GM19324 (cell line): ENCODE measurements at regions not wholly inside any gene's neighbourhood (a gene's known extent, or its start where the extent isn't known, plus 50 kb on each side); places are given as distances from the start of the nearest gene placed in this dataset.

Source experiments
- ATAC-seq: cut with Tn5 transposase; IDR thresholded peaks from one replicate; pipeline ENCODE4 v1.9.1; 2021; ENCODE audit warnings: mild to moderate bottlenecking, moderate library complexity; ENCODE audit not compliant: unreplicated experiment, low FRiP score

DNA sequence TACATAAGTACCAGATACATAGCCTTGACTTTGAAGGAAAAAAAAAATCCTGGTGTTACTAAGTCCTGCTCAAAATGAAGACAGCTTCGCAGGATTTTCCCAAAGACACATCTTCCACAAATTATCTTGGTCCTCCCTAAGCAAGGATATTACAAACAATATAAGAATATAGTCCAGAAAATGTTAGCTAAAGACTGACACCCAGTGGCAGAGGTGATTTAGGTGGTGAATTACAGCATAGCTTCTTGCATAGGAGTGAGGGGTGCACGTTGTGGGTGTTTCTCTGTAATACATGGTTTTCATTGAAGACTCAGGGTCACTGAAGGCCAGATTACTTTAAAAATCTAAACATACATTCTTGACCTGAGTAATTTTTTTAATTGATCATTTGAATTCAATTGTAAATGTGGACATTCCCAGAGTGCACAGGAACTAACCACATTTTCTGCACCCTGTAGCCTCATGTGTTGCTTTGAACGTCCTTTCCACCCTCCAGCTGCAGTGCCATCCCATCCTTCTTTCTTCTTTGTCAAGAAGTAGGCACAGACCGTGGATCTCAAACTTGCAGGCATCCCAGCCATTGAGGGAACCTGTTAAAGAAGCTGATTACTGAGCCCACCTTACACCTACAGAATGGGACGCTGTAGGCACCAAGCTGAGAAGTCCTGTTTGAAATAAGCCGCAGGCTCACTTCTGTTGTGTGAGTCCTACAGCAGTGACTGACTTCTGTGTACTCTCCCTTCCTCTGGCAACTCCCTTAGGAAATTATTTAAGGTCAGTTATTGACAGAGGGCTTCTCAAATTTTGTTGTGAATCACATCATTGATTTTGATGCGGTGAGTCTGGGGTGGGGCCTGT is 102.6 kb downstream of the PERP start:
- ATAC-seq, result no peak

- ATAC-seq, result no peak
Observed at GRCh38 chr6:138005846-138006245, 101.4 kb downstream of the PERP start.

GRCh38 chr6:138007014-138007472 is 100.2 kb downstream of the PERP start:
- no peak for ATAC-seq

- no peak for ATAC-seq
Observed at GRCh38 chr6:138008791-138009190, 98.4 kb downstream of the PERP start.

DNA sequence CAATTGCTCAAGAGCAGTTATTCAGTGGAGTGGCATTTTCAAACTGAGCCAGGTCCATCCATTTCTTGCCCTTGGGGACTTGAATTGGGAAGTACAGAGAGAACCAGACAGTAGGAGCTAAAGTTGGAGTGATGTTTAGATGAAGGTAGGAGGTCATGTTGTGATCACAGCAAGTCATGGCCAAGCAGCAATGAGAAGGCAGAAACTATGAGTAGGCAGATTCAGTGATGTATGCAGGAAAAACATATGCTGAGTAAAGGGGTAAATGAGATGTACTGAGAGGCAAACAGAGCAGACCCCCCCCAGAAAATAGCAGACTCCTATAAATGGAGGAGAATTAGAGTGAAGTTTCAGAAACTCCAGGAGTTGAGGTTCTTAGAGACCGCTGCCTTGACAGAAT is 95.8 kb downstream of the PERP start:
- ATAC-seq, result no peak

- ATAC-seq, result no peak
Observed at GRCh38 chr6:138012682-138013081, 94.5 kb downstream of the PERP start.

- ATAC-seq, result no peak
Observed at GRCh38 chr6:138013959-138014358, 93.3 kb downstream of the PERP start.

GRCh38 chr6:138017166-138017757 is 90.0 kb downstream of the PERP start:
- no peak for ATAC-seq

DNA sequence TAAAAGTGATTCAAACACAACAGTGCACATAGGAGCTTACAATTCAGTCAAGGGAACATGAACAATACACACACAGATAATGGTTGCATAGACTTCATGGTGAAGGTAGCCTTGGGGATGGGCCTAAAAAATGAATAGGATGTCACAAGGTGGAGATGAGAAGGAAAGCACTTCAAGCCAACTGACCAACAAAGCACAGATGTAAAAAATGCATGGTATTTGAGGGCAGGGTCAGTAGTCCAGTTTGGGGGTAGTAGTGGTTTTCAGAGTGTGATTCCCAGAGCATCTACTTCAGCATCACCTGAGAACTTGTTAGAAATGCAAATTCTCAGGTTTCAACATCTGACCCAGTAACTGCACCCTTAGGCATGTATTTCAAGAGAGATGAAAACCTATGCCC is 88.9 kb downstream of the PERP start:
- no peak for ATAC-seq

- no peak for ATAC-seq
Observed at GRCh38 chr6:138025528-138025978, 81.7 kb downstream of the PERP start.

GRCh38 chr6:138026342-138026741 is 80.9 kb downstream of the PERP start:
- ATAC-seq, result no peak

DNA sequence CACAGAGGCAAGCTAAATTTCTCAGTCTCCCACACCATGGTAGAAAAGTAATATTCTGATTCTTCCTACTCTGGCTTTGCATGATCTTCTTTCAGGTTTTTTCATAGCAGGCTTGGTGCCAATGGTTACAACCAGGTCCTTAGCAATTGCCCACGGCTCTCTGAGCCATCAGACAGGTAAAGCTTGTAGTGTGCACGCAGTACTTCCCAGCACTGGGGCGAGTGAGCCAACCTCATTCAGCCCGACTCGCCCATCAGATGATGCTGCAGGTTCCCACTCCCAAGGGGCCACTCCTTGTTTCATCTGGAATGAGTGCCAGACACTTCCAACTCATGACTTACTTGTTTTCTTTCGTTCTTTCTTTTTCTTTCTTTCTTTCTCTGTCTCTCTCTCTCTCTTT is 78.3 kb downstream of the PERP start:
- ATAC-seq, result no peak

GRCh38 chr6:138030872-138031271 is 76.3 kb downstream of the PERP start:
- ATAC-seq, result no peak

DNA sequence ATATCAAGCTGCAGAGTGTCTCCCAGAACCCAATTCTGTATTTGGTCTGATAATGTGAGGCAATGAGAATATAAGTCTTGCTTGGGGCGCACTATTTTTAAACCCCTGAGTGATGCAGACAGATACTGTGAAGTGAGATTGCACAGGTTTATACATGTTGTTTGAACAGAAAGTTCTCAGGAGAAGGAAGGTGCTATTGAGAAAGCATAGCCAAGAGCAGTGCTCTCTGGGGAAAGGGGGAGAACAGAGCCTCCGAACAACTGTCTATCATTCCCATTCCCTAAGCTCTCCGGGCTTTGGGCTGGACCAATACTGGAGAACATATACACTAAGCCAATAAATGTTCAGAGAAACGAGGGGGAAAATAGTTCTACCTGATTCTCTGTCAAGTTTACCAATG is 75.8 kb downstream of the PERP start:
- no peak for ATAC-seq

- ATAC-seq, result no peak
Observed at GRCh38 chr6:138031850-138032249, 75.4 kb downstream of the PERP start.

DNA sequence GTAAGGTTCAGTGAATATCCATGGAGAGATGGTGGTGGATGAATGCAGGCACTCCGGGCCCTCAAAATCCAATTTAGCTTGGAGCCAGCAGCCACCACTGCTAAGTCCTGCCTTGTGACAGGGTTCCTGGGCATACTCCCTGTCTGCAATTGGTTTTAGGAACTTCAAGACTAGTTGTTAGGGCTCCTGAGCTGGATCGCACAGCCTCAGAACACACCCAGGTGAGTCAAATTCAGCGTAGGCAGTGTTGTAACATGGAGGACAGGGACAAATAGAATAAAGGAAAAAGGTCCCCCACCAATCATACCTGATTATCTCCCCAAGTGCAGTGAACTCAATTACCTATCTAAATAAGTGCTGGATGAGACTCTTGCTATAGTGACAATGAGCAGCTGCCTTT is 74.6 kb downstream of the PERP start:
- no peak for ATAC-seq

DNA sequence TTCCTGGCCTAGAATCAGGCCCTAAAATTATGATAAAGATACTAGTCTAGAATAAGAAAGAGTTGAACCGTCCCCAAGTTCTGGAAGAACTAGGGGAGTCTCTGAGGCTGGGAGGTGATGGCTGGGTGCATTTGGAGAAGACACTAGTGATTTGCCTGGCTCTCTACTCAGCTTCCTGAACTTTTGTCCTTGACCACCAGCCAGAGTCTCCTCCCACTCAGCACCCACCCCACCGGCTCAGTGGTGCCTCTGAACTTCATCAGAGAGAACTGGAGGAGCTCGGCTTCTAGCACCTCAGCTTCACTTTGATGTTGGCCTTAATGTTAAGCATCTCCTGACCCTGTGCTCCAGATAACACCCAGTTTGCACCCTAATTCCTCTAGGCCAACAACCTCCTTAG is 73.0 kb downstream of the PERP start:
- no peak for ATAC-seq

GRCh38 chr6:138035070-138035469 is 72.1 kb downstream of the PERP start:
- no peak for ATAC-seq

DNA sequence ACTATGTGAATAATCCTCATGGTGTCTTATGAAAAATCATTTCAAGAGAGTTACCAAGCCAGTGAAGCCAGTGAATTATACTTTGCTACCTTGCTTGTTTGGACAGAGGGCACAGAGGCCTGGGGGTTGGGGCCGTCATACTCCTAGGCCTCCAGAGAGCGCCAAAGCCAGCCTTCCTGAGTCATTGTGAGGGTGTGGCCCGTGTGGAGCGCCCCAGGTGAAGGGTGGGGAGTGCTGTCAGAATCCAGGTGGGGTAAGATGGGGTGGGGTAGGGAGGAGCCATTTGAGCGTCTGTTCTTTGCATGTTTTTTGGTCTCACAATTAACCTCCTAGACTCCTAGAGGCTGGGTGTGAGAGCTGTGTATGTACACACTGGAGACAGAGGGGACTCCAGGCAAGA is 71.1 kb downstream of the PERP start:
- no peak for ATAC-seq

- no peak for ATAC-seq
Observed at GRCh38 chr6:138037009-138037504, 70.2 kb downstream of the PERP start.

GRCh38 chr6:138038142-138038870 is 68.9 kb downstream of the PERP start:
- ATAC-seq, result no peak
